HG03442 (cell line): ENCODE measurements at regions not wholly inside any gene's neighbourhood (a gene's known extent, or its start where the extent isn't known, plus 50 kb on each side); places are given as distances from the start of the nearest gene placed in this dataset.

ENCODE experiments used
- ATAC-seq: cut with Tn5 transposase; IDR thresholded peaks from one replicate; pipeline ENCODE4 v1.9.1; 2021; ENCODE audit warnings: mild to moderate bottlenecking, moderate library complexity; ENCODE audit not compliant: unreplicated experiment

- ATAC-seq = no peak
These were observed 68.6 kb downstream of the ZNF621 start for GRCh38 chr3:40593351-40593750.

DNA sequence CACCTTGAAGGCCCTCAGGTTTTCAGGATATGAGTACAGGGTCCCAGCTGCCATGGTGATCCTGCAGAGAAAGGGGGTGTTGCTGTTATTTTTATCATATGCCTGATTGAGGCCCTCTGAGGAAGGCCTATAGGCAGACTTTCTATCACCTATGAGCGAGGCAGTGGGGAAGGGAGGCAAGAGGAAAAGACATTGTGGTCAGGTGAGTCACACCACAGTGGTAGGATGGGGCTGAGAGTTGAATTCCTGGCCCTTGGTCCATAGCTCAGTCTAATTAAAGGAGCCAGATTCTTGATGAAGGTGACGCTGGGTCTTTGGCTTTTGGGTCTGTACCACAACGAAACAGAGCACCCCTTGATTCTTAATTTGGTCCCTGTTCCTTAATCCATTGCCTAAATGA, 72.7 kb downstream of the ZNF621 start:
- no peak for ATAC-seq

DNA sequence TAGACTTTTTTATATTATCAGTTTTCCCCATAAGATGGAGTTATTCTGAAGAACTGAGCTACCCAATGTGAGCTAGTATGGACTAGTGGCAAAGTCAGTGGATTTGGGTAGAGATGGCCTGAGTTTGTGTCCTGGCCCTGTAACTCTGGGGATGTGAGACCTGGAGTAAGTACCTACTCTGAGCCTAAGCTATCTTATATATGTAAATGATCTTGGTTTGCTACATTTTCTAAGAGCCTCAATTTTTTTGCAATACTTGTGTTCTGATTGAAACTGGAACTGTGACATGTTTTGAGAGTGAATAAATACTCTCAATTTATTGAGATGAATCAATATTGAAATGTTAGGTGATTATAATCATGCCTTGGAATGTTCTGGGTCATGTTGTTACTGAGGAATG, 73.6 kb downstream of the ZNF621 start:
- ATAC-seq = no peak

GRCh38 chr3:40598962-40599361, 74.2 kb downstream of the ZNF621 start:
- ATAC-seq = no peak

DNA sequence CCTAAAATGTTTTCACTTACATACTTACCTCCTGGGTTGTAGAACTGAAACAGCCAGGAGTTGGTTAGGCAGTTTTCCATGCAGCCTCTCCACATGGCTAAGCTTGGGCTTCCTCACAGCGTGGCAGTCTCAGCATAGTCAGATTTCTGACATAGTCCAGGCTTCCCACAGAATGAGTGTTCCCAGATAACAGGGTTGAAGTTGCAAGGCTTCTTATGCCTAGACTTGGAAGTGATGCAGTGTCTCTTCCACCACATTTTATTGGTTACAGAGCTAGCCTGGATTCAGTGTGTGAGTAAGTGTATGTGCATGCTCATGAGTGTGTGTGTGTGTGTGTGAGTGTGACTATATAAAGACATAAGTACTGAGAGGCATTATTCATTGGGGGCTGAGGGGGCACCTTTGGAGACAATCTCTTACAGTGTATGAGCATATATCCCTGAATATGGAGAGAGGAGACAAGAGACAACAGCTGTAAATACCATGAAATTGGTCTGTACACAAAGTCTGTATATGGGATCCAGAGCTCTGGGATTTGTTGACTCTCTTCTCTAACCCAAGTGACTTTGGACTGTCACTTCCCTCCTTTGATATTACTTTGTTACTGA, 78.1 kb downstream of the ZNF621 start:
- ATAC-seq = no peak

- ATAC-seq = no peak
These were observed 81.2 kb downstream of the ZNF621 start for GRCh38 chr3:40605960-40606359.

DNA sequence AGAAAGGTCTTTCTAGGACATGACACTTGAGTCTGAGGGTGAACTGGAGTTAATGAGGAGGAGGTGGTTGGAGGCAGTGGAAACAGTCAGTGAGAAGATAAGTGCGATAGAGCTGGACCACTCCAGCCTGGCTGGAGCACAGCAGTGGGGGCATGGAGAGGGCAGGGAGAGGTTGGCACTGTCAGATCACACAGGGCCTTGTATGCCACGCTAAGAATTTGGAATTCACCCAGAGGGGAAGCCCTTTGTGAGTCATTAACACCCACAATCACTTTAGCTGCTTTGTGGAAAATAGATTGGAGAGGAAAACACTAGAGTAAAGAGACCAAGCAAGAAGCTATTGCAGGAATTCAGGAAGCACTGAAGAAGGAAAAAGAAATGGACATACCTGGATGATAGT, 83.3 kb downstream of the ZNF621 start:
- ATAC-seq = no peak

GRCh38 chr3:40613306-40613705, 88.5 kb downstream of the ZNF621 start:
- no peak for ATAC-seq

DNA sequence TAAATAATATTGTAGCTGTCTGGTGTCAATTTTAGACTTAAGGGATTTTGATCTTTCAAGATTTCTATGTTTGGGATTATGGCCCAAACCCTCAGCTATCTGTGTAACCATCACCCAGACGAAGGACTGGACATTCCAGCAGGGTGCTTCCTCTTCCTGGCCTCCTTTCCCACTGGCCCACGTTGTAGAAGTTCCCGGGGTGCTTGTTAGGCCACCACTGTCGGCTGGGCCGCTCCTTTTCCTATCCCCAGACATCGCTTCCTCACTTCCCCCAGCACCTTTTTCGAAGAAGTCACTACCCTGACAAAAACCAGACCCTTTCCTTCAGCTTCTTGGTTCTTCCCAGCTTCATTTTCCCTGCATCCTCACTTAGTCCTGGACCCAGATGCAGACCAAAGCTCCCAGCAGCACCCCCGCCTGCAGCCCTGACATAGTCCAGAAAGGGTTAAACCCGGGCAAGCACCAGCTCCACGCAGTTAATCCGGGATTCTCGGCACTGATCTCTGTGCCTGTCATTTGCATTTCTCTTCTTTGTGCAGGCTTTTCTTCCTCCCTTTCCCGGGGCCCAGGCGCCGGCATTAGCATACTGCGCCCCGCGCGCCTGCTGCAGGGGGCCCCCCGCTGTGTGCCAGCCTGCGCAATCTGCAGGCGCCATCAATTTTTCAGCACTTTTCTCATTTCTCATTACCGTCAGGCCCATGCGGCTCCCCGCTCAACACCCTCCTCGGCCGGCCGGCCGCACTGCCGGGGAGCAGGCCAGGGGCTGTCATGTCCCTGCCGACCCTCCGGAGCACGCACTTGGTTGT, 90.6 kb downstream of the ZNF621 start:
- no peak for ATAC-seq

DNA sequence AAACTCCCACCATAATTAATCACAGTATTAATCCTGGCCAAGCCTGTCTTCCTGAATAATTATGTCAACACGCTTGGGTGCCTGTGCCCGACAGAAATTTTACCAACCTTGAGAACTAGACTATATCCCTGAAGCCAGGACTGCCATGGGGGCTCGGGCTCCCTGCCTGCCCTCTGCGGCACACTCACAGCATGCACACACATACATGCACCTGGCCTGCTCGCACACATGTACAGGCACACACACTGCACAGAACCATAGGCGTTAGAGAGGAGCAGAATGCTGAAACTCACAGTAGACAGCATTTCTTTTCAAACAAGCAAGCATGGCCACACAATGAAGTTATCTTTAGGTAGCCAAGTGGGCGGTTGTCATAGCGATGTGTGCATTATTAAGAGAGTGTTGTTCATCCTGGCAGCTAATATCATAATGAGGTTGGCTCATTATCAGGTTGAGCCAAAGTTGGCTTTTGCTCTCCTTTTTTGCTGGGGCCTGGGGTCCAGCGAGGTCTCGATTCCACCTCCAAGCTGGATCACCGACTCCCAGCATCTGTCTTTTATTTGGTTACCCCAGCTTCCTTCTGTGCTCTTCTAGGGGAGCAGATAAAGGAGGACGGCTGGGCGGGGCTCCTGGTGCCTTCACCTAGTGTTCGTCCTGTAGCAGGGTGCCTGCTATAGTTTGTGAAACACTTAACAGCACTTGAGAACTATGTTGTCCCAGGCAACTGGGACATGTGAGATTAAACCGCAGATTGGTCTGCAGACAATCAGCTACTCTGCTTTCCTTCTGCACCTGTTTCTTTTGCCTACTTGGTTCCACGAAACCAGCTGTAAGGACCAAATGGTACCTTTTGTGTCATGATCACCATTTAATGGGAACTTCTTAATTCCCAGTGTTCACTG, 91.4 kb downstream of the ZNF621 start:
- no peak for ATAC-seq

DNA sequence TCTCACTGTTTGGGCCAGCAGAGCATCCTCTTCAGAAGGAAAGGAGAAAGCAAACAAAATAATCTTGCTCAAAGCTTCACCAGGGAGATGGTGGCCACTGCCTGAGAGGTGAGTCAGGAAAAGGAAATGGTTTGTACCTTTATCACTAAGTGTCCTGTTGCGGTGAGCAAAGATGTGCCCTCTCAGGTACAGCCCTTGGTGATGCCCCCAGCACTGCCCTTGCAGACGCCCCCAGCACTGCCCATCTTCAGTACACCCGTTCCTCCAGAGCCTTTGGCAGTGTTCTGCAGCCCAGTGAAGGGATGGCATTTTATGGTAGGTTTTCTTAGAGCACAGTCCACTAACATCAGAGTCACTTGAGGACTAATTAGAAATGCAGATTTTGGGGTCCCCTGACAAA, 92.3 kb downstream of the ZNF621 start:
- no peak for ATAC-seq

DNA sequence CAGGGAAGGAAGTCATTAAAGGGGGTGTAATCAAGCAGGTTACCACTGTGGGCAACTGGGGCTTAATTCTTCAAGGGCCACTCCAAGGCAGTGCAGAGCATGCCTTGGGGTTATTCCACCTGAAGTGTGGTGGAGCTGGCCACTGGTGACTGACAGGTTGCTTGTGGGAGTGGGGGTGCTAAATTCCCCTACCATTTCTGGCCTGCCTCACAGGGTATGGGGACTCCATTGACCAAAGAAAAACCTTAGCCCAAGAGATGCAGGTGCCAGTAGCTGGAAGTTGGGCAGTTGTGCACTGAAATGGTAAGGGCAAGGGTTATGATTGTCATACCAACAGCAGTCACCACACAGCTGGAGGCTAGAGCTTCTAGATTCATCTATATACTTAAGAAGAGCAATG, 93.4 kb downstream of the ZNF621 start:
- ATAC-seq = no peak

DNA sequence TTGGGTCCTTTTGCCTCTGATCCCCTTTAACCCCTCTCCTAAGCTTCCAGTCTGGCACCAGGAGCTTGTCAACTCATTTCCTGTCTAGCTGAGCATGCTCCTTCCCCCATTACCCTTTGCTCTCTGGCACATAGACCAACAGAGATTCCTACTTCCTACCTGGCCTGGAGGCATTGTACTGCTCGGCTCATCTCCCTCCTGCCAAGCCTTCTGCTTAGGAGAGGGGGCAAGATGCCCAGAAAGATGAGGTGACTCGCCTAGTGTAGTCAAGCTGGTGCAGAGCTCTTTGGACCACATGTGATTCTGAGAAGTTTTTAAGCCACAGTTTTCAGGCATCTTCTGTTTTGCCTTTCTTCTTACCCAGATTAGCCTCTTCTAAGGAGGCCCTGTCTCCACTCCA, 95.4 kb downstream of the ZNF621 start:
- no peak for ATAC-seq

DNA sequence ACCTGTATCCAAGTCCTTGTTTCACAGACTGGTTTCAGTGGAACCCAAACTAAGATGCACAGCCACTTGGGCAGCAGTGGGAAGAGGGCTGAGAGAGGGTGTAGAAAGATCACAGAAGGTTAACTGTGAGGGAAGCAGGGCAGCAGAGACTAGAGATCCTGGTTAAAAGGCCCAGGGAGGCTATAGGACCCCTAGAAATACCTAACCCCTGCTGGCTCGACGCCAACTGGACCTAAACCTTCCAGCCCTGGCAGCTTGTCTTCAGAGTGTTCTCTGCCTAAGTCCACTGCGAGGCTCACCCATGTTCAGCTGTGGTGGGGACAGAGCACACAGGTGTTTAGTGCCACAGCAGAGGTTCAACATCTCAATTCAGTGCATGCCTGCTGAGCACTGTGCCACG, 96.5 kb downstream of the ZNF621 start:
- no peak for ATAC-seq

DNA sequence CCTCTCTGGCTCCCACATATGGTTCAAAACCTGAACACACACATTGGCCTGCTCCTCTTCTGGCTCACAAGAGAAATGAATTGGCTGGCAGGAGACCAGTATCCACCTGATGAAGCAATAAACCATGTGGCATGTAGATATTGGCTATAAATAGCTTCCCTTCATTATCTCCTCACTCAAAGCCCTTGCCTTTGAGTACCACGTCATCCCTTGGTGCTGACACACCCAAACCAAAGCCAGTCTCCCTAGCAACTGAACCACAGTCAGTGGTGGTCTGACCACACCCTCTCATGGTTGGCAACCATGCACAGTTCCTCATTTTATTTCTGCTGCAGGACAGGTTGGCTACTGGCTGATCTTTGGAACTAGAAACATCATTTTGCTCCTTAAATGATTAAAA, 98.8 kb downstream of the ZNF621 start:
- peak; percentile 97 for ATAC-seq

DNA sequence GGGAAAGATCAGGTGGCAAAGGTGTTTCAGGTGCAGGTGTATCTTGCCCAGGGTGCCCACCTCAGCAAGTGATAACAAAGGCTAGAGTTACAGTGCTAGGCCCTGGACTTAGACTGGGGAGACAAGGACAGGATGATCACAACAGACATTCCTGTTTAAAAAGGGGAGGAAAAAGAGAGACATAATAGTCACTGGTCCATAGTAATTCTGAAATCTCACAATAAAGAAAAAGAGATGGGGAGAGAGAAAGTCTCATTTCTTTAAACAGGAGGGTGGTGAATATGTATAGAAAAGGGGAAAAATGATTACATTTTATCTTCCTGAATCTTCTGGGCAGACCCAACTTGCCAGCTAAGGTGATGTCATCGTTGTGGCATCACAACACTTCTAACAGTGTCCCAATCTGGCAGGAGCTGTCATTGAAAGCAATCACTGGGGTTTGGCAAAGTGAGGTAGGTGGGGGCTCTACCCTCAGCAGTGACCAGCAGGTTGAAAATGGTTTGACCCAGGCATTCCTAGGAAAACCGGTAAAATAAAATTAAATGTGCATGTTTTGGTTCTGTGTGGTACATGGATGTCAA, 99.5 kb downstream of the ZNF621 start:
- ATAC-seq = no peak

DNA sequence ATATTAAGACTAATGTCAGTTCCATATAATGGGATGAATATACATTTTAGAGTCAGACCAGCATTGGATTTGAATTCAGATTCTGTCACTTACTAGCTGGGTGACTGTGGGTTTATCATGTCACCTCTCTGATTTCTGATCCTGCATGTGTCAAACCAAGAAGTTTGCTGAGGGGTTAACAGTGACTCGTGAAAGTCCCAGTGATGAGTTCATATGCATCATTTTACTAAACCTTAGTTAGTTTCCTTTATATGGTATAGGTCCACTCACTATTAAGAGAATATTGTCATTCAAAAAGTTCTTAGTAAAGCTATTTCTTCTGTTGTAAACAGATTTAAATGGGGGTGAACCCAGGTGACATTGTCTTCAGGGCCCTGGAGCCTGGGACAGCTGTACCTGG, 102.3 kb downstream of the ZNF621 start:
- ATAC-seq = no peak

DNA sequence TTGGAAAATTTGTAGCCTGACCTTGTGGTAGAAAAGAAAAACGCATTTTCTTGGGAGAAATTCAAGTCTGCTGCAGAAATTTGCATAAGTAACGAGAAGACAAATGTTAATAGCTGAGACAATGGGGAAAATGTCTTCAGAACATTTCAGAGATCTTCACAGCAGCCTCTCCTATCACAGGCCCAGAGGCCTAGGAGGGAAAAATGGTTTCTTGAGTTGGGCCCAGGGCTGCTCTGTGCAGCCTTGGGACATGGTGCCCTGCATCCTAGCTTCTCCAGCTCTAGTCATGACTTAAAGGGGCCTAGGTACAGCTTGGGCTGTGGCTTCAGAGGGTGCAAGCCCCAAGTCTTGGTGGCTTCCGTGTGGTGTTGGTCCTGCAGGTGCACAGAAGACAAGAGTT, 104.2 kb downstream of the ZNF621 start:
- ATAC-seq = no peak

- ATAC-seq = no peak
These were observed 106.7 kb downstream of the ZNF621 start for GRCh38 chr3:40631341-40631995.

DNA sequence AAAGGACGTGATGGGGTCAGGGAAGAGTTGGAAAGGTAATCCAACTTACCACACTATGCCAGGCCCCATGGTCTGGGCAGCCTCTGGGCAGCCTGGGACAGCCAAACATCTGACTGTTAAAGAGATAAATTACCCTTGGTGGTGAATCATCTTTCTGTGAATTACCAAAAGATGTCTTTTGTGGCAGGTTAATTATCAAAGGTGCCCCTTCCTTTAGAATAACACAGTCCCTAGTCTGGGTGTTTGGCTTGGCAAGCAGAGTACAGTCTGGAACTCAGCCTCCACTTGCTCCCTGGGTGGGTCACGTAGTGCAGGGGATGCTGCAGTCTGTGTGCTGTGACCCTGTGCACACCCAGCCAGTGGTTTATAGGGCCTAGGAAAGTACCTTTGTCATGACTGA, 113.1 kb downstream of the ZNF621 start:
- ATAC-seq = no peak

GRCh38 chr3:40639006-40639405, 114.2 kb downstream of the ZNF621 start:
- ATAC-seq = no peak
